Heart right ventricle (tissue), 16 donors: ENCODE measurements at regions not wholly inside any gene's neighbourhood (a gene's known extent, or its start where the extent isn't known, plus 50 kb on each side); places are given as distances from the start of the nearest gene placed in this dataset.

Experiments used
- ATAC-seq, 8 donors: fragments of 200-7000 bp; cut with Tn5 transposase; one replicate each; pipeline ENCODE4 v1.9.1; 2020; ENCODE audit warnings: mild to moderate bottlenecking in 8 of 8, moderate library complexity in 8 of 8, moderate number of reproducible peaks in 1 of 8
- DNase-seq, 2 donors: peaks; one replicate each; pipeline ENCODE4 v3.0.0-alpha.2; 2020
- H3K27ac ChIP-seq, 10 donors: fragments of 200-600 bp; sonication (generic) in 2 of 10; one replicate each; pipeline versions ENCODE4 v1.5.0 to v1.8.0; 2020 to 2022; ENCODE audit warnings: mild to moderate bottlenecking in 3 of 10
- H3K27me3 ChIP-seq, 7 donors: fragments of 200-600 bp; one replicate each; pipeline ENCODE4 v1.8.0; 2021 to 2022; ENCODE audit warnings: mild to moderate bottlenecking in 2 of 7
- H3K36me3 ChIP-seq, 9 donors: fragments of 200-600 bp; sonication (generic) in 1 of 9; one replicate each; pipeline versions ENCODE4 v1.5.0 to v1.8.0; 2020 to 2022; ENCODE audit warnings: mild to moderate bottlenecking in 2 of 9
- H3K4me1 ChIP-seq, 9 donors: fragments of 200-600 bp; sonication (generic) in 1 of 9; one replicate each; pipeline versions ENCODE4 v1.5.0 to v1.8.0; 2020 to 2022; ENCODE audit warnings: mild to moderate bottlenecking in 4 of 9
- H3K4me3 ChIP-seq, 10 donors: fragments of 200-600 bp; sonication (generic) in 2 of 10; one replicate each; pipeline versions ENCODE4 v1.5.0 to v1.8.0; 2020 to 2022; ENCODE audit warnings: mild to moderate bottlenecking in 7 of 10, moderate library complexity in 2 of 10
- H3K9me3 ChIP-seq, 11 donors: fragments of 200-600 bp in 10 of 11; sonication (generic) in 2 of 11; one replicate each; pipeline versions ENCODE4 v1.5.0 to v1.8.0; 2013 to 2022; ENCODE audit warnings: mild to moderate bottlenecking in 2 of 11, control low read depth in 1 of 11, moderate library complexity in 1 of 11
- CTCF ChIP-seq, 9 donors: fragments of 200-600 bp; sonication (generic) in 2 of 9; IDR thresholded peaks; one replicate each; pipeline versions ENCODE4 v1.5.0 to v1.8.0; 2021 to 2022; ENCODE audit warnings: antibody characterized with exemption in 9 of 9, mild to moderate bottlenecking in 5 of 9, moderate library complexity in 1 of 9
- WGBS, 2 donors: extraction: QIAGEN DNeasy Blood & Tissue Kit; methylation state at CpG; one replicate each; pipeline ENCODE4 v1.1.7; 2013; ENCODE audit warnings: inconsistent platforms in 1 of 2; 5-methylcytosine and 5-hydroxymethylcytosine counted together
- intact Hi-C, 10 donors: fragments of 100-400 bp; cut with DNase I; formaldehyde crosslinking; loops; one replicate each; pipeline versions ENCODE4 v1.11.1 to v1.14.2; 2022
- donor health status: Arrhythmogenic right ventricular cardiomyopathy.
- donor health status: ischemic (EF 13 %, LVEDD 7.1; RV severe dilation, severe dysfunction).
- donor health status: healthy with polysubstance abuse.
- donor health status: DM: no; HTN: yes; CAD: no.
- donor health status: DM: no; HTN: no; CAD: no.
- donor health status: ischemic (EF 25% LVEDD 6.9; RV normal size, moderate dysfunction).
- donor health status: ischemic (EF 25% LVEDD 5.7; RV mildly dilated, moderate dysfunction).
- donor health status: healthy.
- donor health status: DM: yes; HTN: yes; CAD: no.
- donor health status: Ischemic cardiomyopathy.
- donor health status: ischemic (EF 35%, LVEDD 5.7; RV mildly dilated, moderate dysfunction).
- donor health status: nonischemic (EF 11% LVEDD 7.7; RV severe dilation, severe dysfunction).
- donor health status: DM: yes; HTN: yes; CAD: no.
- donor health status: PGD.
- donor health status: ischemic (EF 29% LVEDD 5.4; RV normal size, mild dysfunction).
- donor health status: nonischemic (EF 23%, LVEDD 6.1; RV moderate dilation, normal function).

- ATAC-seq (no peak), DNase-seq (no peak)
- no peaks in the 10 kb centered on the region for H3K9me3 ChIP-seq
- H3K27ac ChIP-seq: no peak overlapping the region
- no peaks in the 10 kb centered on the region for H3K4me1 ChIP-seq
- no peak overlapping the region for H3K4me3 ChIP-seq
- TF ChIP-seq CTCF (IDR thresholded peaks at IDR 0.05): no peak
- no peaks in the 10 kb centered on the region for H3K36me3 ChIP-seq
- H3K27me3 ChIP-seq: peaks cover 0 to 24% (median 12%) of the 10 kb centered on the region in 7 donors
- intact Hi-C loops: no loop called here
- 65 to 75% methylated on average over 4 of the region's 4 CpGs for WGBS, 2 donors
These were observed 349.8 kb downstream of the TMEM121 start for GRCh38 chr14:105876158-105876557.

- H3K4me3 ChIP-seq: no peak overlapping the region
- WGBS, 2 donors: 84 to 85% methylated on average over 8 of the region's 8 CpGs
- H3K4me1 ChIP-seq: no peaks in the 10 kb centered on the region
- peaks cover 0 to 29% (median 14%) of the 10 kb centered on the region in 7 donors for H3K27me3 ChIP-seq
- H3K27ac ChIP-seq: no peak overlapping the region
- no peaks in the 10 kb centered on the region for H3K36me3 ChIP-seq
- intact Hi-C loops: no loop called here
- ATAC-seq (no peak), DNase-seq (no peak)
- H3K9me3 ChIP-seq: no peaks in the 10 kb centered on the region
- TF ChIP-seq CTCF (IDR thresholded peaks at IDR 0.05): no peak
These were observed 350.4 kb downstream of the TMEM121 start for GRCh38 chr14:105876829-105877228.

GRCh38 chr14:105877645-105878044 is 351.3 kb downstream of the TMEM121 start:
- WGBS, 2 donors: 82% methylated on average over 9 of the region's 9 CpGs
- H3K4me1 ChIP-seq: no peaks in the 10 kb centered on the region
- H3K4me3 ChIP-seq: no peak overlapping the region
- ATAC-seq: no peak
- intact Hi-C loops: no loop called here
- no peaks in the 10 kb centered on the region for H3K36me3 ChIP-seq
- TF ChIP-seq CTCF (IDR thresholded peaks at IDR 0.05): no peak
- peaks cover 0 to 29% (median 14%) of the 10 kb centered on the region in 7 donors for H3K27me3 ChIP-seq
- H3K9me3 ChIP-seq: no peaks in the 10 kb centered on the region
- DNase-seq: no peak
- H3K27ac ChIP-seq: no peak overlapping the region

- intact Hi-C loops: no loop called here
- peak in 1 of 2 donors; percentile 7 for DNase-seq
- H3K27me3 ChIP-seq: peaks cover 0 to 29% (median 16%) of the 10 kb centered on the region in 7 donors
- H3K9me3 ChIP-seq: no peaks in the 10 kb centered on the region
- H3K27ac ChIP-seq: no peak overlapping the region
- no peak overlapping the region for H3K4me3 ChIP-seq
- no peaks in the 10 kb centered on the region for H3K36me3 ChIP-seq
- TF ChIP-seq CTCF (IDR thresholded peaks at IDR 0.05): no peak
- no peaks in the 10 kb centered on the region for H3K4me1 ChIP-seq
- no peak for ATAC-seq
- 87 to 88% methylated on average over 12 of the region's 12 CpGs for WGBS, 2 donors
These were observed 351.7 kb downstream of the TMEM121 start for GRCh38 chr14:105878125-105878524.
